Glomerular endothelial cell (primary cell): ENCODE measurements at regions not wholly inside any gene's neighbourhood (a gene's known extent, or its start where the extent isn't known, plus 50 kb on each side); places are given as distances from the start of the nearest gene placed in this dataset.
"Not testable (repeated sequence)": the region's sequence is repeated elsewhere in the genome, so short reads cannot be mapped to it uniquely, and the experiment has no call there.

Experiments
- DNase-seq: peaks from one replicate; pipeline ENCODE4 v3.0.0-alpha.2; 2011; ENCODE audit warnings: low read depth, low spot score; ENCODE audit errors: extremely low read depth

DNA sequence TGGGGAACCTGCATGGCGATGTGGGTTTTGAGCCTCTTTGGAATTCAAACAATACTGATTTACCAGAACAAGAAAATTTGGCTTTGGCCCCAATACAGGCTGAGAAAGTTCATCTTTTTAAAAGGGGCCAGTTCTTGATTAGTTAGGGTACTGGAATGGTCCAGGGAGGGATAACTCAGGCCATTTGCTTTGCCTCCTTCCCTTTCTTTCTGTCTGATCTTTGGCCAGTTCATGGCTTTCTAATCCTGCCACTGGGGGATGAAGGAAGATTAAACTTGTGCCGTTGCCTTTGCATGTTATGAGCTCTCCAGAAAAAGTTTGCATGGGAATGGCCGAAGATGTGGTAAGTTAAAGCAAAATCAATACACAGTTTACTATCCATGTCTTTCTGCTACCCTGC lies 78.4 kb downstream of the ADAMTS15 start:
- no peak for DNase-seq

DNA sequence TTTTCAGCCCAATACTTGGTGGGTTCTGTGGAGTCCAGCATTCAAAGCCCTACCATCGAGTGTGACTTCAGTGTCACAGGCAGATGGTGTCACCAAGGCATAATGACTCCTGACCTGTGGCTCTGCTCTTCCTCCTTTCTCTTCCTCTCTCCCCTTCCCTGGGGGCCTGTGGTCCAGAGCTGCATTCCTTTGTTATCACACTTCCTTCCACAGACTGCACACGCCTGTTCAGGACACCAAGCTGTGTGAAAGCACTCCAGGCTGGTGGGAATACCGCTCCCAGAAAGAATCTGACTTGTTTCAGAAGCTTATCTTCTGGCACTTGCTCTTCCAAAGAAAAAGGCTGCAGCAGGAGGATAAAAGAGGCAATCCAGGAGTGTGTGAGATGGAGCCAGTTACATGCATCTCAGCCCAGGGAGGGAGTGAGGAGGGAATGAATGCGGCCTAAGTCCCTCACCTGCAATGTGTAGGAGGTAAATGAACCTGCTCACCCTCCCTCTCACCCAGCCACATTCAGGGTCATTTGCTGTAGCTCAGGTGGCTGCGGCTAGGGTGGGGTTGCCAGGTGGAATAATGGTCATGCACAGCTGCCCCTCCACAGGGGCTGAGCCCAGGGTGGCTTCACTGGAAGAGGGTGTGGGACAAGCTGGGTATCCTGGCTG lies 79.3 kb downstream of the ADAMTS15 start:
- DNase-seq, result no peak

DNA sequence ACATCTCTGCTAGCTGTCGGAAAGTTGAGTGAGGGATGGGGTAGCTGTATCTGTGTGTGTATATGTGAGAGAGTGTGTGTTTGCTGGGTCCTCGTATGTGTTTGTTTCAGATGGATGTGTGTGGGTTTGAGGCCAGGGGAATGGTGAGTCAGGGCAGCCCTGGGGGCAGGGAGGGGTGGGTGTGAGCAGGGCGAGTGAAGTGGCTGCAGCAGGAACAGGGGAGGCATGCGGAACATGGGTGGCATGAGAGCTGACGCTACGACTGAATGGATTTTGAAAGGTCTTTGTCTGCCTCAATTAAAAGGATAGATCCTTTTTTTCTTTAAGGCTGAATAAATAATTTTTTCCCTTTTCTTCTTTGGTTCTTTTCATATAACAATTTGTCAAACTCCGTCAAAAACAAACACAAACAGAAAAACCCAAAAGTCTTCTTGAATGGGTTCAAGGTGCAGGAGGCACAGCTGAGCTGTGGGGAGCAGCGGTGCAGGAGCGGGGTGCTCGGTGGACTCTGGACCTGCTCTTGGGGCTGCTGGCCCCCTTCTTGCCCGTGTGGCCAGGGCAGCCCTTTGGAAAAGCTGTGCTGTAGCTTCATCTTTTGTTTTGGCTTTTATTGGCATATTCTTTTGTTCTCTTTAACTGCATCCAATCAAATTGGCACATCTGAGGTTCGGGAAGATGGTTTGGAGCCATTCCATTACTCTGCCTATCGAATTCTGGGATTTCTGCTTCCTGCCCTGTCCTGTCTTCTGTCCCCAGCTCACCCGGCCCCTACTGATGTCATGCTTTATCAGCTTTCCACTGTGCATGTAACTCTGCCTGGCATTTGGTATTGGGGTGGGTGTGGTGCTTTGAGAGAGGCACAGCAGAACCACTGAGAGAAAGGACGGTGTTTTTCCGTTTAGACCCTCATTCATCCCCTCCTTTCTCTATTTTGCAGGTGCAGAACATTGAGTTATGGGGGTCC lies 80.1 kb downstream of the ADAMTS15 start:
- no peak for DNase-seq

DNA sequence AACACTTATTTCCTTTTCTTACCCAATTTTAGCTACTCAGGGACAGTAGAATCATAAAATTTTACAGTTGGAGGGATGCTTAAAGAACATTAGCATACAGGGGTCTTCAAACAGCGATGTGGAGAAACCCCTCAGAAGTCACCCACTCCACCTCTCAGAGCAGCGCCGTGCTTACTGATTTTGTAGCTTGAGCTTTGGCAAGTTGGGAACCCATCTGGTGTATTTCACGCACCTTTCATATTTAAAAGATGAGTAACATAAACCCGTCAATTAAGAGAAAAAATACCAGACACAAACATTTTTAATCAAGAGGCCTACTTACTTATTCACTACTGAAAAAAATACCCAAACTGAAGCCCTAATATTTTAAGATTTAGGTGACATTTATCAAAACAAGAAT lies 80.9 kb downstream of the ADAMTS15 start:
- DNase-seq, result no peak

DNA sequence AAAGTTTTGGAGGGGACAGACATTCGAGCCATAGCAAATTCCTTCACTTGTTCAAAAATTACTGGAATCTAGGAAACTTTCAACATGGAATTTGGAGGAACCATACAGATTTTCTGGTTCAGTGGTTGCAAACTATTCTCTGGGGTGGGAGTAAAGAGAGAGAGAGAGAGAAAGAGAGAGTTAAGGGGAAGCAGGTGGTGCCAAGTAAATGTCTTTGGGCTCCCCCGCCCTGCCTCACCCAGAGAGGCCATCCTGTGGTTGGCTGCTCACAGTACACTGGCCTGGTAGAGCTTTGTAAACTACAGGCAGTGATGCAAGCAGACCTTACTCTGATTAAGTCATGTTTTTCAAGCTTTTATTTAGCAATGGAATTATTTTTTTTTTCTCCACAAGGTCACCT lies 82.6 kb downstream of the ADAMTS15 start:
- DNase-seq, result no peak

DNA sequence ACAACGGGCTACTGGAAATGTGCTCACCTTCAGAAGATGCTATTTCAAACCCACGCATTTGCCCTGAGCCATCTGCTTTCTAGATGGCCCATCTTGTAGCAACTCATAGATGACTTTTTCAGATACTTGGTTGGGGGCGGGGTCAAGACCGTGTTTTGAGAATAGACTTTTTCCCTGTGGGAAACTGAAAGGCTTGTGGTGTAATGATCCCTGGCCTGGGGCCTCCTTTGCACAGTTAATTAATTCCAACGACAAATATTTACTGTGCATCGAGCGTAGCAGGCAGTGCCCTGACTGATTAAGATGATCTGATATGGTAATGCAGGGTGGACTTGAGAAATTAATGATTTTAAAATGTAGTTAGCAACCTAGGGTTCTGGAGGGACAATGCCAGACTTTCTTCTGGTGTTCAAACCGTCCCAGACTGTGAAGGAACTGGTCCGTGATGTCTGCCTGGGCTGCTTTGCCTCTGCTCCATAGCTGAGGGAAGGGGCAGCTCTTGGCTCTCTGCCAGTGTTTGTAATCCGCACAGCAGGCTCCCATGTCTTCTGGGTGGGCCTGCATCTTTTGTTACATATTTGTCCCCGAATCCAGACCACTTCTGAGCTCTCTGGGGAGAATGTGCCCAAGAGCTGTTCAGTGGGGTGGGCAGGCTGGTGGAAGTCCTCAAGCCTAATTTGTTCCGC lies 84.8 kb downstream of the ADAMTS15 start:
- no peak for DNase-seq

DNA sequence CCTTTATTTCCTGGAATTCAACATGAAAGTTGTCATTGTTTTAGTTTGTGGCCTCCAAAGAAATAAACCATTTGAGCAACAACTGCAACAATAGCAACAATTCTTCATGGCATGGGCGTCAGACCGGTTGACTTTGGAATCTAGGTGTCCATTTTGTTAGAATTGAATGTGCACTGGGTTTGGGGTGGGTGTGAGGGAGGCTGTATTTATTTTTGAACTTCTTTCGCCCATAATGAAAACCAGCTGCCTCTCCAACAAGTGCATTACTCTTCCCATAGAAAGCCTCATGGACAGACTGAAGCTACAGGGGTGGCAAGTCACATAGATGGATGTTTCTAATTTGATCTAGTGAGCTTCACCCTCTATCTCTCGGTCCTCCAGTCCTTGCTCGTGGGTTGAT lies 85.4 kb downstream of the ADAMTS15 start:
- no peak for DNase-seq

DNA sequence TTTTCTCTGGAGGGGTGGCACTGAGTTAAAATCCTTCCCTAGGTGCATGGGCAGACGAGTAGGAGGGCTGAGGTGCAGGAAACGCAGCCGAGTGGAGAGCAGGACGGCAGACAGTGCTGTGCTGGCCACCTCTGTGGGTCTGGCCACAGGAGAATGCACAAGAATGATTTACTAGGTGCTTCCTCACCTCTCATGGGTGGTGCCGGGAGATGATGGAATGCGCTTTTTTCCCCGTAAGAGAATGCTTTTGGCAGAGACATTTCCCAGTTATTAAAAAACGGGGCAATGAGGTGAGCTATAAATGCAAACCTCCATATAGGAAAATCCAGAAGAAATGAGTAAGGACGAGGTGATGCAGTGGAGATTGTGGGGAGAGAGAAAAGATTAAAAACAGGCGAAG lies 86.1 kb downstream of the ADAMTS15 start:
- DNase-seq, result no peak

DNA sequence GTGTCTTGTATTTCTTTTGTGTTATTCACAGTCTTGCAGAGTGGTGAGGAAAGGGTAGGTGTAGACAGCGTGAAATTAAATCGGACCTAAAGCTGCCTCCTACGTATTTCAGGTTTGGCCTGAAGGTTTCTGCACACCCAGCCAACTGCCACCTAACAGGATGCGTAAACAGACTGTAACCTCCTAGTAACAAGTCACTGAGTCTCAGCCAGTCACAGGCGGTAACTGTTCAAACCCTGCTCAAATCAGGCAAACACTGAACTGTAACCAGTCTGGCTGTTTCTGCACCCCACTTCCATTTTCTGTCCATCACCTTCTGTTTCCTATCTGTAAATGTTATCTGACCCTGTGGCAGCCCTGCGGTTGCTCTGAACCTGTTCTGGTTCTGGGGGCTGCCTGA lies 87.1 kb downstream of the ADAMTS15 start:
- DNase-seq, result no peak

DNA sequence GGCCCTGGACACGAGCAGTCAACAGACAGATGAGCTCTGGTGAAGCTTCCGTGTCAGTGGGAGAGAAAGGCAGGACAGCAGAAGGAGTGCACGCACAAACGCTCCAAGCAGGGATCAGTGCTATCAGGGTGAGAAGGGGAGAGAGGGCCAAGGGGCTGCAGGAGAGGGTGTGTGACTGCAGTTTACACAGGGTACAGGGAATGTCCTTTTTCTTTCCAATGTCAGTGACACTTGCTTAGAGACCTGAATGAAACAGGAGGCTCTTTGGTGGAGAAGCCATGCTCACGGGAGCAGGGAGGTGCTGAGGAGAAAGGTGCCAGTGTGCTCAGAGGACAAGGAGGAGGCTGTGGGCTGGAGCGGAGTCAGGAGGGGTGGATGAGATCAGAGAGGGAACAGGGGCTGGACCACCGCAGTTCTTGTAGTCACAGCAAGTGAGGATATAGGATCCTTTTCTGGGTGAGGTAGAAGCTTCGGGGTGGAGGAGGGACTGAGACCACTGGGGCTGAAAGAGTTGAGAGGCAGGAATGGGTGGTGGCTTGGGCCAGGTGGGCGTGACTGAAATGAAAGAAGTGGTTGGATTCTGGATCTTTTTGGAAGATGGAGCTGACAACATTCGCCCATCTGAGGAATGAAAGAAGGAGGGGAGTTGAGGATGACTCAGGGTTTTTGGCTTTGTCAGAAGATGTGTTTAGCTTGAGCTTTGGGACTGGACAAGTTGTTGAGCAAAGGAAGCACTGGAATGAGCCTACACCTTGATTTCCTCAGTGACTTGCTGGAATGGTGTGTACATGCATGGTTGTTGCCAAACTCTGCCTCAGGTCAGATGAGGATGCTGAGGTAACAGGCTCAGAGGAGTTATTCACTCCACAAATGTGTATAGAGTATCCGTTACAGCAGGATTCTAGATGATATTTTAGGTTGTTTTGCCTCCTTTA lies 87.9 kb downstream of the ADAMTS15 start:
- DNase-seq, result no peak

DNA sequence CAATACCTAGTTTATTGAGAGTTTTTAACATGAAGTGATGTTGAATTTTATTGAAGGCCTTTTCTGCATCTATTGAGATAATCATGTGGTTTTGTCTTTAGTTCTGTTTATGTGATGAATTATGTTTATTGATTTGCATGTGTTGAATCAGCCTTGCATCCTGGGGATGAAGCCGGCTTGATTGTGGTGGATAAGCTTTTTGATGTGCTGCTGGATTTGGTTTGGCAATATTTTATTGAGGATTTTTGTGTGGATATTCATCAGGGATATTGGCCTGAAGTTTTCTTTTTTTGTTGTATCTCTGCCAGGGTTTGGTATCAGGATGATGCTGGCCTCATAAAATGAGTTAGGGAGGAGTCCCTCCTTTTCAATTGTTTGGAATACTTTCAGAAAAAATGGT lies 91.2 kb downstream of the ADAMTS15 start:
- not testable (repeated sequence) for DNase-seq

DNA sequence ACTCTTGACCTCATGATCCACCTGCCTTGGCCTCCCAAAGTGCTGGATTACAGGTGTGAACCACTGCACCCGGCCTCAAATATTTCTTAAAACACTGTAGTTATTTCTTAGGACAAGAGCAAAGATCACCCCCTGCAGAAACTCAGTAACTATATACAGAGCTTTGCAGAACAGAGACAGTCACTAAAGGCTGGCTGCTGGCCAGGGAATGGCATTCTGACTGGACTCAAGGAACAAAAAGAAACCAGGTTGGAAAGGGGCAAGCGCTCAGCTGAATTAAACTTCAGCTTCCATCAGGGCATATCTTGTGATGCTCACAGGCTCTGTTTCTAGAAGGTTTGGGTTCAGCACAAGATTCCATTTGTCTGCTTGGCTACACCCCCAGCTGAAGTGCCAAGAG lies 95.8 kb downstream of the ADAMTS15 start:
- DNase-seq, result no peak

DNA sequence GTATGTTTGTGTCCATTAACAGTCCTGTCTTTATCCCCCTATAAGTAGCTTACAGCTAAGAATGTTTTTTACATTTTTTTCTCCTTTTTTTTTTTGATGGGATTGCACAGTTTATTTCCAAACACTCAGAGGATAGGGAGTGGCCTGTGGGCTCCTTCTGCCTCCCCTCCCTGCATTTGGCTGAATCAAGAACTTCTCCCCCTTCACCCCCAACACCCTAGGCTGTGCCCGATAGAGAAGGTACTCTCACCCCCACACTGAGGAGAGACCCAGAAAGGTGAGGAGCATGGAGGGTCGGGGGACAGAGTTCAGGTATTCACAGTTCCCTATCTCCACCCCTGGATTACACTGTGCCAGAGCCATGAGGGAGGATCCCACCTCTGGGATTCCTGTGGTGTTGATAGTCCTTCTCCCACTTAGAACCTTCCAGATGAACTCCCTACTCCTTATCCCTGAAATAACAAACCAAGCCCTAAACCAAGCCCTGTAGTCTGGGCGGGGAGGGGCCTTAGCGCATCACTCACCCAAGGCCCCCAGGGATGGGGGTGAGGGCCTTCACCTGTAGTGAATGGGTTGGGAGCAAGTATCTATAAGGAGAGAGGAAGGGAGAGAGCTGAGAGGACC lies 97.1 kb downstream of the ADAMTS15 start:
- DNase-seq, result no peak

DNA sequence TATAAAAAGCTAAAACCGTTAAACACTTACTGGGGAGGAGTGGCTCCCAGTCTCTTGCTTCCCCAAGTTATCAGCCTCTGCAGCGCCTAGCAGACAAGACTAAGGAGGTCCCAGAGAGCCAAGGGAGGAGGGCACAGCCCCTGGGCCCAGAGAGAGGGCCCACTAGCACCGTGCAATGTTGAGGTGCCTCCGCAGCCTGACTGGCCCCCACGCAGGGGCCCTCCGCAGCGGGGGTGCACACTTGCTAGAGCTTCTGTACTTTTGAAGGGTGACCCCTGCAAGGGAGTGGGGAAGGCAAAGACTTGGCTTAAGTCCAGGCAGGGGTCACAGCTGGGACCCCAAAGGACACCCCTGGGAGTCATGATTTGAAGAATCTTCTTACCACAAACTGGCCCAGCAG lies 98.0 kb downstream of the ADAMTS15 start:
- DNase-seq, result no peak

DNA sequence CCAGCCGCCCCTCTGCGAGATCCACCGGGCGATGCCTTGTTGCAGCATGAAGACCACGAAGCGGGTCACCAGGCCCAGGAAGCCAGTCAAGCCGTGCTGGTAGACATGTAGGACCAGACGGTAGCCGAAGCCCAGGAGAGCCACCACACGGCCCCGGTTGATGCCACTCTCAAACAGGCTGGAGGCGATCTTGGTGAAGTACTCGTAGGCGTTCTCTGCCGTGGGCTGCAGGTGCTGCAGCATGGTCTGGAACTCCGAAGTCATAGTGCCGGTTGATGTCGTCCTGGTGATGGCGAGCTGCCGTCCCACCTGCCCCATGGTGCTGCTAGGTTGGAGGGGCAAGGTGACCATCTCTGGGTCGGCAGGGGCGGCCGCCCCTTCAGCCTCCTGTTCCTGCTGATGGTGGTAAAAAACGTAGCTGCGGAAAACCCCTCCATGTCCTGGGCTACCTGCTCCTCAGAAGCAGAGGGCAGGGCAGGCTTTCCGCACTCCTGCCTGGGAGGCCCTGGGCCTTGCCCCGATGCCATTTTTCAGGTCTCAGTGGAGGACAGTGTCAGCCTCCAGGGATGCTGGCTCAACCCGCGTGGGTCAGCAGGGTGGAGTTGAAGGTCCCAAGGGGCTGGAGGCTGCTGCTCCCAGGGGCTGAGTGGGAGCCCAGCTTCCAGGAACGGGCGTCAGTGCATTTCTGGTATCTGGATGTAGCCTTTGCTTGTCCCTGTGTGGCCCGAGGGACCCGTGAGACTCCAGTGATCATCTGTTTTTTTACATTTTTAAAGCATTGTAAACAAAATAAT lies 98.7 kb downstream of the ADAMTS15 start:
- DNase-seq, result no peak

DNA sequence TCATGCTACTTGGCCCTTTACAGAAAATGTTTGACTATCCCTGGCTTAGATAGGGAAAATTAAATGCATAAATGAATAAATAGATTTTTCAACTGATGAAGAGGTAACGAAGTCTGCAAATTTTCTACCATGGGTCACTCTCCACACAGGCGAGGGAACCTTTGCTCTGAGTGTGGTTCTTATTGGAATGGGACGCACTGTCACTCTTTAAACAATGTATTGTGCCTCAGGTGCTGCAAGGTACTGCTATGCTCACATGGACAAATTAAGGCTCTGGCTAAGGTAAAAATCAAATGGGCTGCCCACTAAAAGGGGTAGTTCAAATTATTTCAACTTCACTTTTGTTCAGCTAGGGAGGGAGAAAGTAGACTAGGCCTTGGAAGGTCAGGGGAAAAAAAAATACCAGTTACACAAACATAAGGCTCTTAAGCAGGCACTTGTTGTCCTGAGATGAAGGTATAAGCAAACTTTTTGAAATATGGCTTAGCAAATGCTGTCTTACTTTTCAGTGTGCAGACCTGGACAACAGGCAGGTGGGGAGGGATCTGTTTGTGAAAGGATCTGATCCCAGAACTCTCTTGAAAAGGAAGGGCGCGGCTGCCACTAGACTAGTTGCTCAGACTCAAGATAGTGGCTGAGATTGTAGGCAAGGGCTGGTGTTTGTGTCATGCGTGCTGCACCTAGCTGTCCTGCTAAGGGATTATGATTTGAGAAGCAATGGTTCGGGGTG lies 99.5 kb downstream of the ADAMTS15 start:
- DNase-seq, result no peak

DNA sequence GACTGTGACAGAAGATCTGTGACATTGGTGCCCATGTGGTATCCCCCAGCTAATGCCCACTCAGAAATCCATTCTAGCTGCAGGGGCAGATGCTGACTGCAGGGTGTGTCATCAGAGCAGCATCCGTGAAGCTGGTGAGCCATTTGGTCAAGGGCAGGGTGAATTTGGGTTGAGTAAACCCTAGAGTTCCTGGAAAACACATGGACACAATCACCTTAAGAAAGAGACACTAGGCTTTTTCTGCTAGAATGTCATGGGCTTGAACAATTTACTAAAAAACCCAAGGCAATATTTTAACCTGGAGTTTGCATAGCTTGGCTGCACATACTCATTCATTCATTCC lies 100.0 kb downstream of the ADAMTS15 start:
- no peak for DNase-seq

DNA sequence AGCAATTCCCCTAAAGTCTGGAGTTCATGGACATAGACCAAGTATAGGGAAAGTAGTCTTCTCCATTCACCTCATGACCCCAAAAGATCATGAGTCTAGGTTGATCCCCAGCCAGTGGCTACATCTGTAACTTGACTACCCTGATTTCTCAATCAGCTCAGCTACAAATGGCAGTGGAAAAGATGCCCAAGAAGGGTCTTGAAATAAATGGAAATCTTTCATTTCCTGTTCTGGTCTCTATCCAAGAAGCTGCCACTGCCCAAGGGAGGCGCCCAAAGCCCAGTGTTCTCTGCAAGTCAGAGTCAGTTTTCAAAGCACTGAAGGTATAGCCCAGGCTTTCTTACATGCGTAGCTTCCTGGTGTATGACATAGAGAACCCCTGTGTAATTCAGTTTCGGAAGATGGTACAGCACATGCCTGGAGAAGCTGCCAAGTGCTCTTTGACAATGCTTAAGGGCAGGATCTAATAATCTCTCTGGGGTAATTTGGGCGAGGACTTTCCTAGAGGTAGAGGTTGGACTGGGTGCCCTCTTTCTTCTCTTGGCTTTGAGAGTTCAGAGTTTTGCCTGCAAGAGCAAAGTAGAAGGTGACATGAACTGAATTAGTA lies 101.1 kb downstream of the ADAMTS15 start:
- no peak for DNase-seq
